K562 (cell line): ENCODE measurements at regions not wholly inside any gene's neighbourhood (a gene's known extent, or its start where the extent isn't known, plus 50 kb on each side); places are given as distances from the start of the nearest gene placed in this dataset.

Experiments used
- ARID1B ChIP-seq: fragments of 450-650 bp; IDR thresholded peaks from 2 replicates; pipeline ENCODE4 v1.6.1; 2016; ENCODE audit warnings: antibody characterized with exemption, mild to moderate bottlenecking, inconsistent platforms
- CREM ChIP-seq: IDR thresholded peaks from 2 replicates; pipeline ENCODE4 v1.6.1; 2014; ENCODE audit warnings: antibody characterized with exemption, low read depth
- FOXA1 ChIP-seq: fragments of 450-650 bp; IDR thresholded peaks from 2 replicates; pipeline ENCODE4 v1.6.1; 2016; ENCODE audit warnings: mild to moderate bottlenecking, borderline replicate concordance
- GABPA ChIP-seq: fragments of 200-800 bp; sonication (Bioruptor generic); conservative IDR thresholded peaks from 2 replicates; pipeline ENCODE4 v1.6.1; 2016; ENCODE audit warnings: low read depth, missing genetic modification characterization, missing compliant biosample characterization
- HEY1 ChIP-seq: fragments of 250-450 bp; sonication (Bioruptor Pico); IDR thresholded peaks from 2 replicates; pipeline ENCODE4 v1.5.0; 2020; ENCODE audit warnings: mild to moderate bottlenecking, moderate library complexity, borderline replicate concordance
- MAFK ChIP-seq: IDR thresholded peaks from 2 replicates; pipeline ENCODE4 v1.6.1; 2011; ENCODE audit warnings: low read length, improper control_type of control experiment
- NFE2 ChIP-seq: IDR thresholded peaks from 2 replicates; pipeline ENCODE4 v1.6.1; 2014; ENCODE audit warnings: antibody characterized with exemption, low read depth
- PHF20 ChIP-seq: fragments of 450-650 bp; IDR thresholded peaks from 2 replicates; pipeline ENCODE4 v1.6.1; 2018; ENCODE audit not compliant: partially characterized antibody
- RCOR1 ChIP-seq, 2 experiments: IDR thresholded peaks; 2 replicates each; pipeline ENCODE4 v1.6.1; 2012; ENCODE audit warnings: low read depth in 2 of 2, low read length in 2 of 2, borderline replicate concordance in 1 of 2, improper control_type of control experiment in 1 of 2
- RNF2 ChIP-seq: sonication (generic); IDR thresholded peaks from 2 replicates; pipeline ENCODE4 v1.6.1; 2016
- SOX6 ChIP-seq: fragments of 450-650 bp; IDR thresholded peaks from 2 replicates; pipeline ENCODE4 v1.6.1; 2014; ENCODE audit warnings: mild to moderate bottlenecking
- TAF9B ChIP-seq: fragments of 450-650 bp; IDR thresholded peaks from 2 replicates; pipeline ENCODE4 v1.6.1; 2018; ENCODE audit warnings: mild to moderate bottlenecking; ENCODE audit not compliant: partially characterized antibody
- TRIM24 ChIP-seq, 2 experiments: fragments of 450-650 bp; IDR thresholded peaks; 2 replicates each; pipeline ENCODE4 v1.6.1; 2016
- ZEB2 ChIP-seq: fragments of 450-650 bp; IDR thresholded peaks from 2 replicates; pipeline ENCODE4 v1.6.1; 2016
- TF ChIP-seq, protein P1 (sequence below): fragments of 450-650 bp; IDR thresholded peaks from 2 replicates; pipeline ENCODE4 v1.6.1; 2016; ENCODE audit warnings: mild to moderate bottlenecking, moderate library complexity
- TF ChIP-seq, protein P2 (sequence below): fragments of 450-650 bp; IDR thresholded peaks from 2 replicates; pipeline ENCODE4 v1.6.1; 2016; ENCODE audit warnings: low read depth, mild to moderate bottlenecking, moderate library complexity
- TF ChIP-seq, protein P3 (sequence below), 2 experiments: fragments of 450-650 bp in 1 of 2; sonication (generic) in 1 of 2; formaldehyde crosslinking in 1 of 2; IDR thresholded peaks in 1 of 2; conservative IDR thresholded peaks in 1 of 2; 2 replicates each; pipeline versions ENCODE4 v1.6.1 to v1.8.1; 2016 to 2023; ENCODE audit warnings: mild to moderate bottlenecking in 2 of 2, moderate library complexity in 2 of 2, inconsistent platforms in 1 of 2, missing genetic modification reagents in 1 of 2

DNA sequence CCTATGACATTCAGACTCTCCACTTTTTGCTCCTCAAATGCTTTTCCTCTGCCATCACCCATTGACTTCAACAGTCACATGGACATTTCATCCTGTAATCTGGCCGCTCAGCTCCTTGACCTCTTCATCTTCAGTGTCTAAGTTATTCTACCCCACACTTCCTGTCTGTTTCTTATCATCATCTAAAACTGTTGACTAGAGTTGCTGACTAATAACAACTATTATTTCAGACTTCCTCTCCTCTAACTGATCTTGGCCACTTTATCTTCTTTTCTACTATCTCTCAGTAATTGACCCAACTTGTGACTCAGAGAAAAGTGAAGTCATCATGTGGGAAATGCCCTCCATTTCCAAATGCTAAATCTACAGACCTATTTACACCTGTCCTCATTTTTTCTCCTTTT lies 254.7 kb upstream of the TRPC7 start (continued):
- TF ChIP-seq, protein P1, sequence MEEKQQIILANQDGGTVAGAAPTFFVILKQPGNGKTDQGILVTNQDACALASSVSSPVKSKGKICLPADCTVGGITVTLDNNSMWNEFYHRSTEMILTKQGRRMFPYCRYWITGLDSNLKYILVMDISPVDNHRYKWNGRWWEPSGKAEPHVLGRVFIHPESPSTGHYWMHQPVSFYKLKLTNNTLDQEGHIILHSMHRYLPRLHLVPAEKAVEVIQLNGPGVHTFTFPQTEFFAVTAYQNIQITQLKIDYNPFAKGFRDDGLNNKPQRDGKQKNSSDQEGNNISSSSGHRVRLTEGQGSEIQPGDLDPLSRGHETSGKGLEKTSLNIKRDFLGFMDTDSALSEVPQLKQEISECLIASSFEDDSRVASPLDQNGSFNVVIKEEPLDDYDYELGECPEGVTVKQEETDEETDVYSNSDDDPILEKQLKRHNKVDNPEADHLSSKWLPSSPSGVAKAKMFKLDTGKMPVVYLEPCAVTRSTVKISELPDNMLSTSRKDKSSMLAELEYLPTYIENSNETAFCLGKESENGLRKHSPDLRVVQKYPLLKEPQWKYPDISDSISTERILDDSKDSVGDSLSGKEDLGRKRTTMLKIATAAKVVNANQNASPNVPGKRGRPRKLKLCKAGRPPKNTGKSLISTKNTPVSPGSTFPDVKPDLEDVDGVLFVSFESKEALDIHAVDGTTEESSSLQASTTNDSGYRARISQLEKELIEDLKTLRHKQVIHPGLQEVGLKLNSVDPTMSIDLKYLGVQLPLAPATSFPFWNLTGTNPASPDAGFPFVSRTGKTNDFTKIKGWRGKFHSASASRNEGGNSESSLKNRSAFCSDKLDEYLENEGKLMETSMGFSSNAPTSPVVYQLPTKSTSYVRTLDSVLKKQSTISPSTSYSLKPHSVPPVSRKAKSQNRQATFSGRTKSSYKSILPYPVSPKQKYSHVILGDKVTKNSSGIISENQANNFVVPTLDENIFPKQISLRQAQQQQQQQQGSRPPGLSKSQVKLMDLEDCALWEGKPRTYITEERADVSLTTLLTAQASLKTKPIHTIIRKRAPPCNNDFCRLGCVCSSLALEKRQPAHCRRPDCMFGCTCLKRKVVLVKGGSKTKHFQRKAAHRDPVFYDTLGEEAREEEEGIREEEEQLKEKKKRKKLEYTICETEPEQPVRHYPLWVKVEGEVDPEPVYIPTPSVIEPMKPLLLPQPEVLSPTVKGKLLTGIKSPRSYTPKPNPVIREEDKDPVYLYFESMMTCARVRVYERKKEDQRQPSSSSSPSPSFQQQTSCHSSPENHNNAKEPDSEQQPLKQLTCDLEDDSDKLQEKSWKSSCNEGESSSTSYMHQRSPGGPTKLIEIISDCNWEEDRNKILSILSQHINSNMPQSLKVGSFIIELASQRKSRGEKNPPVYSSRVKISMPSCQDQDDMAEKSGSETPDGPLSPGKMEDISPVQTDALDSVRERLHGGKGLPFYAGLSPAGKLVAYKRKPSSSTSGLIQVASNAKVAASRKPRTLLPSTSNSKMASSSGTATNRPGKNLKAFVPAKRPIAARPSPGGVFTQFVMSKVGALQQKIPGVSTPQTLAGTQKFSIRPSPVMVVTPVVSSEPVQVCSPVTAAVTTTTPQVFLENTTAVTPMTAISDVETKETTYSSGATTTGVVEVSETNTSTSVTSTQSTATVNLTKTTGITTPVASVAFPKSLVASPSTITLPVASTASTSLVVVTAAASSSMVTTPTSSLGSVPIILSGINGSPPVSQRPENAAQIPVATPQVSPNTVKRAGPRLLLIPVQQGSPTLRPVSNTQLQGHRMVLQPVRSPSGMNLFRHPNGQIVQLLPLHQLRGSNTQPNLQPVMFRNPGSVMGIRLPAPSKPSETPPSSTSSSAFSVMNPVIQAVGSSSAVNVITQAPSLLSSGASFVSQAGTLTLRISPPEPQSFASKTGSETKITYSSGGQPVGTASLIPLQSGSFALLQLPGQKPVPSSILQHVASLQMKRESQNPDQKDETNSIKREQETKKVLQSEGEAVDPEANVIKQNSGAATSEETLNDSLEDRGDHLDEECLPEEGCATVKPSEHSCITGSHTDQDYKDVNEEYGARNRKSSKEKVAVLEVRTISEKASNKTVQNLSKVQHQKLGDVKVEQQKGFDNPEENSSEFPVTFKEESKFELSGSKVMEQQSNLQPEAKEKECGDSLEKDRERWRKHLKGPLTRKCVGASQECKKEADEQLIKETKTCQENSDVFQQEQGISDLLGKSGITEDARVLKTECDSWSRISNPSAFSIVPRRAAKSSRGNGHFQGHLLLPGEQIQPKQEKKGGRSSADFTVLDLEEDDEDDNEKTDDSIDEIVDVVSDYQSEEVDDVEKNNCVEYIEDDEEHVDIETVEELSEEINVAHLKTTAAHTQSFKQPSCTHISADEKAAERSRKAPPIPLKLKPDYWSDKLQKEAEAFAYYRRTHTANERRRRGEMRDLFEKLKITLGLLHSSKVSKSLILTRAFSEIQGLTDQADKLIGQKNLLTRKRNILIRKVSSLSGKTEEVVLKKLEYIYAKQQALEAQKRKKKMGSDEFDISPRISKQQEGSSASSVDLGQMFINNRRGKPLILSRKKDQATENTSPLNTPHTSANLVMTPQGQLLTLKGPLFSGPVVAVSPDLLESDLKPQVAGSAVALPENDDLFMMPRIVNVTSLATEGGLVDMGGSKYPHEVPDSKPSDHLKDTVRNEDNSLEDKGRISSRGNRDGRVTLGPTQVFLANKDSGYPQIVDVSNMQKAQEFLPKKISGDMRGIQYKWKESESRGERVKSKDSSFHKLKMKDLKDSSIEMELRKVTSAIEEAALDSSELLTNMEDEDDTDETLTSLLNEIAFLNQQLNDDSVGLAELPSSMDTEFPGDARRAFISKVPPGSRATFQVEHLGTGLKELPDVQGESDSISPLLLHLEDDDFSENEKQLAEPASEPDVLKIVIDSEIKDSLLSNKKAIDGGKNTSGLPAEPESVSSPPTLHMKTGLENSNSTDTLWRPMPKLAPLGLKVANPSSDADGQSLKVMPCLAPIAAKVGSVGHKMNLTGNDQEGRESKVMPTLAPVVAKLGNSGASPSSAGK, result peak; percentile 64
- TF ChIP-seq, protein P2, sequence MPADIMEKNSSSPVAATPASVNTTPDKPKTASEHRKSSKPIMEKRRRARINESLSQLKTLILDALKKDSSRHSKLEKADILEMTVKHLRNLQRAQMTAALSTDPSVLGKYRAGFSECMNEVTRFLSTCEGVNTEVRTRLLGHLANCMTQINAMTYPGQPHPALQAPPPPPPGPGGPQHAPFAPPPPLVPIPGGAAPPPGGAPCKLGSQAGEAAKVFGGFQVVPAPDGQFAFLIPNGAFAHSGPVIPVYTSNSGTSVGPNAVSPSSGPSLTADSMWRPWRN, result peak; percentile 79
- TF ChIP-seq CREM (peak; percentile 45; the same call in 1 of the 2 replicates), MAFK (peak; percentile 41; the same call in 1 of the 2 replicates), NFE2 (peak; percentile 76), TRIM24 (IDR thresholded peaks at IDR 0.05) (peak; percentile 55 to 76), HEY1 (CRISPR knock-in tag) (no peak), SOX6 (peak; percentile 95), PHF20 (no peak), TAF9B (peak; percentile 22), RNF2 (peak; percentile 73; the same call in 1 of the 2 replicates), GABPA (tag) (peak; percentile 76), RCOR1 (IDR thresholded peaks at IDR 0.05; ENCODE audit: borderline replicate concordance in 1 of 2, low read depth in 2 of 2, low read length in 2 of 2) (peak in 1 of 2 experiments; percentile 93; a peak in 2 of 4 replicates), ZEB2 (peak; percentile 79; the same call in 1 of the 2 replicates), ARID1B (peak; percentile 89), FOXA1 (no peak)
- TF ChIP-seq, protein P3, sequence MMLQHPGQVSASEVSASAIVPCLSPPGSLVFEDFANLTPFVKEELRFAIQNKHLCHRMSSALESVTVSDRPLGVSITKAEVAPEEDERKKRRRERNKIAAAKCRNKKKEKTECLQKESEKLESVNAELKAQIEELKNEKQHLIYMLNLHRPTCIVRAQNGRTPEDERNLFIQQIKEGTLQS (IDR thresholded peaks at IDR 0.05), result peak; percentile 95
- TF ChIP-seq, protein P3 (CRISPR knock-in tag; conservative IDR thresholded peaks at IDR 0.05), result no peak
